Osteoblast (primary cell): ENCODE measurements at regions not wholly inside any gene's neighbourhood (a gene's known extent, or its start where the extent isn't known, plus 50 kb on each side); places are given as distances from the start of the nearest gene placed in this dataset.

Source experiments
- DNase-seq: peaks from one replicate; pipeline ENCODE4 v3.0.0; 2011; ENCODE audit warnings: low spot score, mixed read lengths; ENCODE audit not compliant: insufficient read length; ENCODE audit errors: missing footprints
- H2AFZ ChIP-seq: 2 replicates; pipeline ENCODE4 v1.6.0; 2011; ENCODE audit warnings: mild to moderate bottlenecking, low read length
- H3K27ac ChIP-seq: 2 replicates; pipeline ENCODE4 v1.5.1; 2011; ENCODE audit warnings: mild to moderate bottlenecking, low read depth, low read length, moderate library complexity
- H3K27me3 ChIP-seq: 2 replicates; pipeline ENCODE4 v1.6.0; 2012; ENCODE audit warnings: mild to moderate bottlenecking, control low read depth, inconsistent platforms, low read length, moderate library complexity; ENCODE audit not compliant: insufficient read depth
- H3K36me3 ChIP-seq: 2 replicates; pipeline ENCODE4 v1.5.1; 2011; ENCODE audit warnings: mild to moderate bottlenecking, low read length, control low read depth, moderate library complexity; ENCODE audit not compliant: insufficient read depth
- H3K4me1 ChIP-seq: 2 replicates; pipeline ENCODE4 v1.5.1; 2011; ENCODE audit warnings: mild to moderate bottlenecking, low read length, control low read depth, moderate library complexity; ENCODE audit not compliant: insufficient read depth
- H3K4me2 ChIP-seq: 2 replicates; pipeline ENCODE4 v1.6.0; 2011; ENCODE audit warnings: mild to moderate bottlenecking, low read length; ENCODE audit not compliant: insufficient read depth
- H3K4me3 ChIP-seq: fragments of 200-600 bp; sonication (generic); 3 replicates; pipeline ENCODE4 v1.5.1; 2012; ENCODE audit warnings: mild to moderate bottlenecking, low read length, inconsistent platforms; ENCODE audit not compliant: insufficient read depth
- H3K79me2 ChIP-seq: 2 replicates; pipeline ENCODE4 v1.6.0; 2012; ENCODE audit warnings: mild to moderate bottlenecking, low read length, control low read depth, inconsistent platforms; ENCODE audit not compliant: insufficient read depth
- H3K9me3 ChIP-seq: 2 replicates; pipeline ENCODE4 v1.5.1; 2011; ENCODE audit warnings: low read depth, low read length, control low read depth
- H4K20me1 ChIP-seq: 2 replicates; pipeline ENCODE4 v1.6.0; 2012; ENCODE audit warnings: mild to moderate bottlenecking, low read length, control low read depth; ENCODE audit not compliant: insufficient read depth
- TF ChIP-seq, protein P1 (sequence below): IDR thresholded peaks from 2 replicates; pipeline ENCODE4 v1.5.1; 2011; ENCODE audit warnings: mild to moderate bottlenecking, low read depth, low read length, moderate library complexity; ENCODE audit errors: extremely low read depth

DNA sequence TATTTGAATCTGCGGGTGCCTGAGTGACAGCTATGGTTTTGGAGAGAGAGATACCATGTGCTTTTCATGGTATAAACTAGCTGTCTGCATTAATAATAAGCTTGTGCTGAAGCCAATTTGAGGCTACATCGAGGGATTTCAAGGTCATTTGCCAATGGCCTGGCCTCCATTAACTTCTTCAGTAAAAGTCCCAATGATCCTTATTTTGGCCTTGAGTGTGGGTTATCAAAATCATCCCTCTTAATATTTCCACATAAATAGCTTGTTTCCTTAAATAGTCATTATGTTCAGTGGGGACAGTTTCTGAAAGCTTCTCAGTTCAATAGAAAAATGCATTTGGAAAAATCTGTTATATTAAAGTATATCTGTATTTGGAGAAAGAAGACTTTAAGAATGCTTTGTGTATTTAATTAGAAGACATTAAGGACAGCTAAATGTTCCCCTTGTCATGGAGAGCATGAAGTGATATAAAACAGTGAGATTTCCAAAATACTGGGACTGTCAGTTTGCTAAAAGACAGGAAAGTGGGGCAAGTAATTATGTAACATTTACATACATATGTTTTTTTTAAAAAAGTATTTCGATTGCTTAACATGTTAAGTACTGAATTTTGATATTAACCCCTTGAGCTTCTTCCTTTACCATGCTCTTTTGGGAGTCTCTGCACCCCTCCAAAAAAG lies 355.5 kb upstream of the ZEB2 start:
- no peak for DNase-seq
- Histone ChIP-seq H3K27me3 (no peaks in the 10 kb centered on the region), H3K4me3 (no peak overlapping the region), H3K27ac (peak overlapping the region; percentile 46), H2AFZ (no peak overlapping the region), H4K20me1 (no peaks in the 10 kb centered on the region), H3K36me3 (no peaks in the 10 kb centered on the region), H3K4me1 (peaks cover 22% of the 10 kb centered on the region), H3K79me2 (no peaks in the 10 kb centered on the region), H3K9me3 (no peaks in the 10 kb centered on the region), H3K4me2 (no peak overlapping the region)
- TF ChIP-seq, protein P1, sequence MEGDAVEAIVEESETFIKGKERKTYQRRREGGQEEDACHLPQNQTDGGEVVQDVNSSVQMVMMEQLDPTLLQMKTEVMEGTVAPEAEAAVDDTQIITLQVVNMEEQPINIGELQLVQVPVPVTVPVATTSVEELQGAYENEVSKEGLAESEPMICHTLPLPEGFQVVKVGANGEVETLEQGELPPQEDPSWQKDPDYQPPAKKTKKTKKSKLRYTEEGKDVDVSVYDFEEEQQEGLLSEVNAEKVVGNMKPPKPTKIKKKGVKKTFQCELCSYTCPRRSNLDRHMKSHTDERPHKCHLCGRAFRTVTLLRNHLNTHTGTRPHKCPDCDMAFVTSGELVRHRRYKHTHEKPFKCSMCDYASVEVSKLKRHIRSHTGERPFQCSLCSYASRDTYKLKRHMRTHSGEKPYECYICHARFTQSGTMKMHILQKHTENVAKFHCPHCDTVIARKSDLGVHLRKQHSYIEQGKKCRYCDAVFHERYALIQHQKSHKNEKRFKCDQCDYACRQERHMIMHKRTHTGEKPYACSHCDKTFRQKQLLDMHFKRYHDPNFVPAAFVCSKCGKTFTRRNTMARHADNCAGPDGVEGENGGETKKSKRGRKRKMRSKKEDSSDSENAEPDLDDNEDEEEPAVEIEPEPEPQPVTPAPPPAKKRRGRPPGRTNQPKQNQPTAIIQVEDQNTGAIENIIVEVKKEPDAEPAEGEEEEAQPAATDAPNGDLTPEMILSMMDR: no peak

DNA sequence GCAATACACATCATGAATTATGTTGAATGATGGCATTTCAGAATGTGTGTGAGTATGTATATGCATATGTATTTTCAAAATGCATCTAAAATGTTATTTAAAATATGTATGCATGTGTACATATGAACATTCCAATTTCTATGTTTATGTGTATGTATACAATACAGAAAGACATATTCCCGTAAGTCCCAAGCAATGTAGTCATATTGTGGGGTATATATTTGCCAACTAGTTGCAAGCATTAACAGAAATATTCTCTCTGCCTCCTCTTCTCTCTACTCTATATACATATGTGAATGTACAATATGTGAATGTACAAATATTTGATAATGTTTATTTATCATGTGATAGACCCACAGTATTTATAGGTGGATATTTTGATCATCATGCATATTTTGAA lies 345.8 kb upstream of the ZEB2 start:
- H3K4me2 ChIP-seq: no peak overlapping the region
- no peaks in the 10 kb centered on the region for H3K9me3 ChIP-seq
- TF ChIP-seq, protein P1: no peak

DNA sequence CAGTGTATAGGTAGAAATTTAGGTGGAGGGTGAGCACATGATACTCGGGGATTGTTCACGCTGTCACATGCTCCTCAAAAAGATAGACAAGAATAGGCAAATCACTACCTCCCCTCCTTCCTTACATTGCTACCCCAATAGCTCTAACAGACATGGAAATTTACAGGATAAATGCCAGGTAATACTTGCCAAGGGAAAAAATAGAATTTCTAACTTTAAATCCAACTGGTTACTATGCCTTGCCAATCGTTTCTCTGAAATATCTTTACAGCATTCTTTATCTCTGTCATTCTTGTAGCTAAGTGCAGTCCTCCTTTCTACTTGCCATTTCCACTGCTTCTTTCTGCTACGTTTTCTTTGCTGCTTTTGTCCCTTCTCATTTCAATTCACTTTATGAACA lies 339.8 kb upstream of the ZEB2 start:
- Histone ChIP-seq H3K27ac (no peak overlapping the region), H3K79me2 (no peaks in the 10 kb centered on the region), H3K27me3 (no peaks in the 10 kb centered on the region), H3K4me3 (no peak overlapping the region), H3K9me3 (no peaks in the 10 kb centered on the region), H3K4me2 (no peak overlapping the region), H3K36me3 (no peaks in the 10 kb centered on the region), H2AFZ (no peak overlapping the region), H3K4me1 (no peaks in the 10 kb centered on the region), H4K20me1 (no peaks in the 10 kb centered on the region)
- DNase-seq: no peak
- TF ChIP-seq, protein P1: no peak

More for the DNA sequence above, 345.8 kb upstream of the ZEB2 start:
- Histone ChIP-seq H3K4me3 (no peak overlapping the region), H4K20me1 (no peaks in the 10 kb centered on the region), H3K4me1 (no peaks in the 10 kb centered on the region), H3K27ac (no peak overlapping the region), H3K36me3 (no peaks in the 10 kb centered on the region), H3K27me3 (no peaks in the 10 kb centered on the region), H2AFZ (no peak overlapping the region), H3K79me2 (no peaks in the 10 kb centered on the region)
- DNase-seq: no peak

DNA sequence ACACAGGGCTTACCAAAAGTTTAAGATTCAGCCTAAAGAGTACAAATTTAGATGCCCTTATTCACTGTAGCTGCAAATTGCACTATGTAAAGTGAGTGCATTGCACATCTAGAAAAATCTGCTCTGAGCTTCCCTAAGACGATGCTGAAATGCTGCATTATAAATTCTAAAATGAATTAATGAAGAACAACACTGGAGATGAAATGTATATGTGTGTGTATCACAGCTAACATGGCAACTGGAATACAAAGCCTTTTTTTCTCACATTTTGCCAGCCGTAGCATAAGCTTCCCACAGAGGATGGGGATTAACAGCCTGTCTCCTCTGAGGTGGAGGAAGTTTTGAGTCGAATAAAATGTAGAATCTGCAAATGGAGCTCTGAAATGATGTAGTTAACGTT lies 338.3 kb upstream of the ZEB2 start:
- no peak overlapping the region for H3K4me3 ChIP-seq
- H4K20me1 ChIP-seq: no peaks in the 10 kb centered on the region
- no peak overlapping the region for H2AFZ ChIP-seq
- H3K79me2 ChIP-seq: no peaks in the 10 kb centered on the region
- TF ChIP-seq, protein P1: no peak
- DNase-seq: no peak
- H3K27me3 ChIP-seq: no peaks in the 10 kb centered on the region
- H3K4me1 ChIP-seq: no peaks in the 10 kb centered on the region
- H3K4me2 ChIP-seq: no peak overlapping the region
- H3K36me3 ChIP-seq: no peaks in the 10 kb centered on the region
- H3K9me3 ChIP-seq: no peaks in the 10 kb centered on the region
- no peak overlapping the region for H3K27ac ChIP-seq
